Neural cell (in vitro differentiated cells): ENCODE measurements at regions not wholly inside any gene's neighbourhood (a gene's known extent, or its start where the extent isn't known, plus 50 kb on each side); places are given as distances from the start of the nearest gene placed in this dataset.

Experiments
- H2AFZ ChIP-seq: fragments of 200-600, 300-800 bp; sonication (generic), shearing (Covaris generic); 2 replicates; pipeline ENCODE4 v1.6.0; 2014; ENCODE audit warnings: low read depth, mild to moderate bottlenecking, antibody characterized with exemption, low read length, moderate library complexity
- H3F3A ChIP-seq: fragments of 200-600 bp; shearing (Covaris generic); 2 replicates; pipeline ENCODE4 v1.6.1; 2016; ENCODE audit warnings: mild to moderate bottlenecking, moderate library complexity, mixed read lengths, antibody characterized with exemption, low read length; ENCODE audit not compliant: insufficient read depth, poor library complexity, severe bottlenecking
- H3K27ac ChIP-seq: fragments of 200-600, 300-800 bp; sonication (generic), shearing (Covaris generic); 2 replicates; pipeline ENCODE4 v1.5.1; 2014; ENCODE audit warnings: mild to moderate bottlenecking, low read length, moderate library complexity
- H3K27me3 ChIP-seq: fragments of 300-800, 200-600 bp; sonication (generic), shearing (Covaris generic); 2 replicates; pipeline ENCODE4 v1.6.0; 2014; ENCODE audit warnings: mild to moderate bottlenecking, low read depth, low read length, moderate library complexity; ENCODE audit not compliant: insufficient read depth
- H3K36me3 ChIP-seq: fragments of 300-800, 200-600 bp; sonication (generic), shearing (Covaris generic); 2 replicates; pipeline ENCODE4 v1.5.1; 2014; ENCODE audit warnings: mild to moderate bottlenecking, antibody characterized with exemption, low read length, moderate library complexity; ENCODE audit not compliant: insufficient read depth
- H3K4me2 ChIP-seq: fragments of 300-800, 200-600 bp; sonication (generic), shearing (Covaris generic); 2 replicates; pipeline ENCODE4 v1.6.0; 2014; ENCODE audit warnings: mild to moderate bottlenecking, low read length
- H3K4me3 ChIP-seq: fragments of 300-800, 200-600 bp; sonication (generic), shearing (Covaris generic); 2 replicates; pipeline ENCODE4 v1.5.1; 2014; ENCODE audit warnings: mild to moderate bottlenecking, low read length, moderate library complexity
- H3K79me2 ChIP-seq: fragments of 200-600 bp; shearing (Covaris generic); replicated peaks from 2 replicates; pipeline ENCODE4 v1.6.0; 2014; ENCODE audit warnings: mild to moderate bottlenecking, low read length, moderate library complexity; ENCODE audit not compliant: insufficient read depth
- H3K9ac ChIP-seq: fragments of 300-800, 200-600 bp; sonication (generic), shearing (Covaris generic); 2 replicates; pipeline ENCODE4 v1.6.1; 2016; ENCODE audit warnings: mild to moderate bottlenecking, low read length, mixed read lengths
- H3K9me2 ChIP-seq: fragments of 200-600 bp; shearing (Covaris generic); 2 replicates; pipeline ENCODE4 v1.6.1; 2016; ENCODE audit warnings: mild to moderate bottlenecking, low read length, mixed read lengths; ENCODE audit not compliant: insufficient read depth
- H3K9me3 ChIP-seq: fragments of 200-600, 300-800 bp; sonication (generic), shearing (Covaris generic); 2 replicates; pipeline ENCODE4 v1.6.1; 2016; ENCODE audit warnings: mild to moderate bottlenecking, mixed run types, low read length, moderate library complexity, mixed read lengths
- H4K20me1 ChIP-seq: fragments of 200-600 bp; shearing (Covaris generic); 2 replicates; pipeline ENCODE4 v1.6.1; 2016; ENCODE audit warnings: mild to moderate bottlenecking, mixed run types; ENCODE audit not compliant: insufficient read depth
- CTCF ChIP-seq: fragments of 450-650 bp; IDR thresholded peaks from 2 replicates; pipeline ENCODE4 v1.5.1; 2014; ENCODE audit warnings: antibody characterized with exemption, mild to moderate bottlenecking, moderate library complexity; ENCODE audit not compliant: poor library complexity, severe bottlenecking
- EZH2 ChIP-seq: fragments of 200-600, 300-800 bp; shearing (Covaris generic), sonication (generic); IDR thresholded peaks from 2 replicates; pipeline ENCODE4 v1.6.1; 2014; ENCODE audit warnings: antibody characterized with exemption, low read length, borderline replicate concordance, mild to moderate bottlenecking; ENCODE audit not compliant: insufficient read depth, poor library complexity, severe bottlenecking
- MXI1 ChIP-seq: fragments of 450-650 bp; conservative IDR thresholded peaks from 2 replicates; pipeline ENCODE4 v1.6.1; 2014; ENCODE audit warnings: antibody characterized with exemption, mild to moderate bottlenecking; ENCODE audit not compliant: poor library complexity, severe bottlenecking
- POLR2AphosphoS5 ChIP-seq: IDR thresholded peaks from 2 replicates; pipeline ENCODE4 v1.6.1; 2012
- RAD21 ChIP-seq: fragments of 450-650 bp; conservative IDR thresholded peaks from 2 replicates; pipeline ENCODE4 v1.6.1; 2014; ENCODE audit warnings: antibody characterized with exemption, mild to moderate bottlenecking, moderate library complexity
- REST ChIP-seq: IDR thresholded peaks from 2 replicates; pipeline ENCODE4 v1.6.1; 2012; ENCODE audit warnings: borderline replicate concordance
- SMC3 ChIP-seq: fragments of 450-650 bp; conservative IDR thresholded peaks from 2 replicates; pipeline ENCODE4 v1.6.1; 2014; ENCODE audit warnings: antibody characterized with exemption, mild to moderate bottlenecking, moderate library complexity; ENCODE audit not compliant: poor library complexity
- TAF1 ChIP-seq: IDR thresholded peaks from 2 replicates; pipeline ENCODE4 v1.6.1; 2012; ENCODE audit warnings: low read depth

- Histone ChIP-seq H3K9me3 (no peaks in the 10 kb centered on the region), H3K27me3 (no peaks in the 10 kb centered on the region), H3K36me3 (no peaks in the 10 kb centered on the region), H4K20me1 (no peaks in the 10 kb centered on the region), H3F3A (no peaks in the 10 kb centered on the region), H3K27ac (no peak overlapping the region), H3K79me2 (no peaks in the 10 kb centered on the region), H3K4me2 (no peak overlapping the region), H3K9me2 (no peaks in the 10 kb centered on the region), H3K9ac (no peak overlapping the region), H3K4me3 (no peak overlapping the region), H2AFZ (no peak overlapping the region)
- TF ChIP-seq POLR2AphosphoS5, result no peak
- TF ChIP-seq SMC3, result no peak
- no peak for TF ChIP-seq TAF1
- TF ChIP-seq EZH2, result no peak
Measured at GRCh38 chr4:63361066-63361465, 1048.2 kb downstream of the TECRL start.

- Histone ChIP-seq H3K27ac (no peak overlapping the region), H4K20me1 (no peaks in the 10 kb centered on the region), H3F3A (no peaks in the 10 kb centered on the region), H2AFZ (no peak overlapping the region), H3K4me3 (no peak overlapping the region), H3K79me2 (no peaks in the 10 kb centered on the region), H3K4me2 (no peak overlapping the region), H3K27me3 (no peaks in the 10 kb centered on the region), H3K9me3 (no peaks in the 10 kb centered on the region), H3K9me2 (no peaks in the 10 kb centered on the region), H3K9ac (no peak overlapping the region), H3K36me3 (no peaks in the 10 kb centered on the region)
- TF ChIP-seq CTCF (no peak), POLR2AphosphoS5 (no peak), SMC3 (no peak), EZH2 (no peak), TAF1 (no peak), MXI1 (no peak), REST (no peak), RAD21 (no peak)
Measured at GRCh38 chr4:63349674-63350025, 1059.6 kb downstream of the TECRL start.
